H1 (cell line): ENCODE measurements at regions not wholly inside any gene's neighbourhood (a gene's known extent, or its start where the extent isn't known, plus 50 kb on each side); places are given as distances from the start of the nearest gene placed in this dataset.

ENCODE experiments used
- CTCF ChIA-PET: fragments of 300-600 bp; sonication (Branson Sonifier 250); formaldehyde crosslinking; loops from one replicate; lab custom pipeline; 2021; ENCODE audit not compliant: partially characterized antibody; lab: Charles Lee
- POLR2A ChIA-PET: fragments of 300-600 bp; sonication (Branson Sonifier 250); formaldehyde crosslinking; loops from one replicate; lab custom pipeline; 2021; ENCODE audit warnings: inconsistent platforms; ENCODE audit not compliant: partially characterized antibody; lab: Charles Lee
- DNase-seq, 2 experiments: peaks; one replicate each; pipeline versions ENCODE4 v3.0.0 to v3.0.0-alpha.2; 2010 to 2022; ENCODE audit warnings: low spot score in 2 of 2, low read depth in 1 of 2, mixed read lengths in 1 of 2
- FAIRE-seq: peaks from 2 replicates; lab custom pipeline; 2011; peaks lifted over from hg19 to GRCh38; lab: Jason Lieb, UNC
- H2AFZ ChIP-seq: 2 replicates; pipeline ENCODE4 v1.8.1; 2012; ENCODE audit warnings: low read length, inconsistent platforms
- H2AK5ac ChIP-seq: 2 replicates; pipeline ENCODE4 v1.6.1; 2013; ENCODE audit warnings: low read depth, low read length
- H2BK120ac ChIP-seq: replicated peaks from 2 replicates; pipeline ENCODE3; 2013; ENCODE audit warnings: low read depth, low read length, inconsistent platforms
- H2BK12ac ChIP-seq: 2 replicates; pipeline ENCODE4 v1.6.1; 2013; ENCODE audit warnings: low read depth, low read length
- H2BK15ac ChIP-seq: 2 replicates; pipeline ENCODE4 v1.6.1; 2013; ENCODE audit warnings: low read length
- H2BK20ac ChIP-seq: 2 replicates; pipeline ENCODE4 v1.6.1; 2013; ENCODE audit warnings: low read length
- H2BK5ac ChIP-seq: 2 replicates; pipeline ENCODE4 v1.6.1; 2013; ENCODE audit warnings: low read depth, low read length
- H3K14ac ChIP-seq: 2 replicates; pipeline ENCODE4 v1.6.1; 2013; ENCODE audit warnings: inconsistent platforms; ENCODE audit not compliant: insufficient read length
- H3K18ac ChIP-seq: 2 replicates; pipeline ENCODE4 v1.6.1; 2013; ENCODE audit warnings: low read length; ENCODE audit errors: extremely low read depth
- H3K23ac ChIP-seq: 2 replicates; pipeline ENCODE4 v1.6.1; 2013; ENCODE audit warnings: inconsistent platforms; ENCODE audit not compliant: insufficient read length
- H3K23me2 ChIP-seq: 2 replicates; pipeline ENCODE4 v1.6.1; 2013; ENCODE audit warnings: low read depth, low read length
- H3K27ac ChIP-seq: 2 replicates; pipeline ENCODE4 v1.6.1; 2011; ENCODE audit warnings: low read depth, low read length, inconsistent platforms
- H3K27me3 ChIP-seq, 4 experiments: replicated peaks in 1 of 4; 1 replicate in 1 of 4; 2 replicates in 3 of 4; pipeline versions ENCODE4 v1.6.1 to v1.8.1; 2011 to 2013; ENCODE audit warnings: low read length in 3 of 4, mild to moderate bottlenecking in 3 of 4, inconsistent platforms in 2 of 4, mixed read lengths in 2 of 4, moderate library complexity in 1 of 4; ENCODE audit not compliant: control insufficient read depth in 3 of 4, insufficient read depth in 3 of 4; ENCODE audit errors: extremely low read depth in 1 of 4
- H3K36me3 ChIP-seq, 4 experiments: 2 replicates each; pipeline versions ENCODE4 v1.6.1 to v1.8.1; 2011 to 2013; ENCODE audit warnings: mild to moderate bottlenecking in 4 of 4, low read length in 3 of 4, moderate library complexity in 2 of 4, control low read depth in 1 of 4, inconsistent platforms in 1 of 4; ENCODE audit not compliant: insufficient read depth in 4 of 4, control insufficient read depth in 2 of 4
- H3K4ac ChIP-seq: replicated peaks from 2 replicates; pipeline ENCODE3; 2013; ENCODE audit warnings: low read length, low read depth, mixed read lengths, inconsistent platforms; ENCODE audit not compliant: insufficient read length
- H3K4me1 ChIP-seq, 4 experiments: replicated peaks in 1 of 4; 1 replicate in 1 of 4; 2 replicates in 3 of 4; pipeline versions ENCODE4 v1.6.1 to v1.8.1; 2011 to 2013; ENCODE audit warnings: low read length in 3 of 4, inconsistent platforms in 2 of 4, mixed read lengths in 1 of 4; ENCODE audit not compliant: insufficient read depth in 4 of 4, control insufficient read depth in 3 of 4
- H3K4me2 ChIP-seq, 2 experiments: 2 replicates each; pipeline versions ENCODE4 v1.6.1 to v1.8.1; 2011 to 2013; ENCODE audit warnings: low read depth in 2 of 2, low read length in 2 of 2, control low read depth in 1 of 2, inconsistent platforms in 1 of 2, mild to moderate bottlenecking in 1 of 2; ENCODE audit not compliant: insufficient read depth in 1 of 2
- H3K4me3 ChIP-seq, 4 experiments: fragments of 200-600, 300-600 bp in 1 of 4; sonication (generic), shearing (Covaris generic), sonication (Bioruptor Twin) in 1 of 4; 2 replicates each; pipeline versions ENCODE4 v1.5.1 to v1.8.1; 2011 to 2016; ENCODE audit warnings: low read length in 4 of 4, low read depth in 3 of 4, control low read depth in 2 of 4, inconsistent platforms in 2 of 4, mild to moderate bottlenecking in 2 of 4, mixed read lengths in 1 of 4, moderate library complexity in 1 of 4; ENCODE audit not compliant: insufficient read depth in 2 of 4; ENCODE audit errors: extremely low read depth in 1 of 4
- H3K56ac ChIP-seq: replicated peaks from 2 replicates; pipeline ENCODE3; 2013; ENCODE audit warnings: low read depth, mild to moderate bottlenecking, mixed read lengths, low read length, inconsistent platforms; ENCODE audit not compliant: insufficient read length
- H3K79me1 ChIP-seq: 2 replicates; pipeline ENCODE4 v1.6.1; 2013; ENCODE audit warnings: low read depth, low read length, control low read depth
- H3K79me2 ChIP-seq, 2 experiments: 2 replicates each; pipeline versions ENCODE4 v1.6.1 to v1.8.1; 2012 to 2013; ENCODE audit warnings: low read length in 2 of 2, mild to moderate bottlenecking in 2 of 2, inconsistent platforms in 1 of 2; ENCODE audit not compliant: insufficient read depth in 2 of 2, control insufficient read depth in 1 of 2
- H3K9ac ChIP-seq, 4 experiments: replicated peaks in 1 of 4; 1 replicate in 1 of 4; 2 replicates in 3 of 4; pipeline versions ENCODE4 v1.6.1 to v1.8.1; 2011 to 2013; ENCODE audit warnings: low read depth in 3 of 4, low read length in 3 of 4, control low read depth in 2 of 4, mild to moderate bottlenecking in 2 of 4, moderate library complexity in 2 of 4, inconsistent platforms in 1 of 4; ENCODE audit errors: extremely low read depth in 1 of 4
- H3K9me3 ChIP-seq, 2 experiments: 2 replicates each; pipeline versions ENCODE4 v1.6.1 to v1.8.1; 2012 to 2013; ENCODE audit warnings: mild to moderate bottlenecking in 2 of 2, moderate library complexity in 2 of 2, control low read depth in 1 of 2, inconsistent platforms in 1 of 2, low read depth in 1 of 2, low read length in 1 of 2, mixed read lengths in 1 of 2; ENCODE audit not compliant: insufficient read depth in 2 of 2
- H4K20me1 ChIP-seq, 2 experiments: replicated peaks in 1 of 2; 2 replicates each; pipeline versions ENCODE3 to v1.8.1; 2011 to 2013; ENCODE audit warnings: inconsistent platforms in 2 of 2, low read length in 2 of 2, mild to moderate bottlenecking in 1 of 2; ENCODE audit not compliant: insufficient read depth in 2 of 2, control insufficient read depth in 1 of 2
- H4K5ac ChIP-seq: 2 replicates; pipeline ENCODE4 v1.6.1; 2013; ENCODE audit warnings: low read length, low read depth, mixed read lengths, inconsistent platforms; ENCODE audit not compliant: insufficient read length
- H4K8ac ChIP-seq: 2 replicates; pipeline ENCODE4 v1.8.0; 2013; ENCODE audit warnings: mild to moderate bottlenecking, moderate library complexity, low read length, inconsistent platforms; ENCODE audit not compliant: insufficient read depth; ENCODE audit errors: extremely low read depth
- H4K91ac ChIP-seq: replicated peaks from 2 replicates; pipeline ENCODE3; 2013; ENCODE audit warnings: low read length, mixed read lengths, inconsistent platforms; ENCODE audit not compliant: insufficient read length
- SIX5 ChIP-seq: IDR thresholded peaks from 2 replicates; pipeline ENCODE4 v1.6.1; 2011; ENCODE audit warnings: mild to moderate bottlenecking, low read depth, low read length
- YY1 ChIP-seq: IDR thresholded peaks from 2 replicates; pipeline ENCODE4 v1.6.1; 2011; ENCODE audit warnings: low read depth, mild to moderate bottlenecking, low read length
- WGBS, 2 experiments: shearing (Covaris generic) in 1 of 2; methylation state at CpG; one replicate each; pipeline versions ENCODE4 v1.1.6 to v1.1.7; 2013 to 2015; ENCODE audit warnings: low lambda C conversion rate in 2 of 2, mixed read lengths in 2 of 2, inconsistent platforms in 1 of 2, low coverage in 1 of 2, missing lambda C conversion rate in 1 of 2; ENCODE audit not compliant: insufficient replicate concordance in 2 of 2, insufficient coverage in 1 of 2, insufficient read length in 1 of 2; ENCODE audit errors: extremely low coverage in 1 of 2, missing lambda C conversion rate in 1 of 2; 5-methylcytosine and 5-hydroxymethylcytosine counted together

GRCh38 chr6:84882768-84883766 lies 118.7 kb upstream of the TBX18 start:
- no peak overlapping the region for H3K14ac ChIP-seq
- H3K79me1 ChIP-seq = no peaks in the 10 kb centered on the region
- WGBS, 2 experiments = 94% methylated on average over 10 of the region's 10 CpGs; no CpG with 5 or more reads in 1 of the 2 experiments
- H3K4me1 ChIP-seq = no peaks in the 10 kb centered on the region
- no peak overlapping the region for H4K5ac ChIP-seq
- no peak overlapping the region for H3K9ac ChIP-seq
- no peak overlapping the region for H3K56ac ChIP-seq
- POLR2A ChIA-PET = no interaction called here
- H3K4me2 ChIP-seq = no peak overlapping the region
- H2BK120ac ChIP-seq = no peak overlapping the region
- no peak overlapping the region for H4K8ac ChIP-seq
- no peak overlapping the region for H3K18ac ChIP-seq
- H3K79me2 ChIP-seq = no peaks in the 10 kb centered on the region
- H3K23ac ChIP-seq = no peak overlapping the region
- no peak for DNase-seq
- H2AK5ac ChIP-seq = no peak overlapping the region
- H4K91ac ChIP-seq = no peak overlapping the region
- no peaks in the 10 kb centered on the region for H4K20me1 ChIP-seq
- no peak overlapping the region for H2BK15ac ChIP-seq
- H3K27ac ChIP-seq = no peak overlapping the region
- CTCF ChIA-PET = no interaction called here
- no peak for FAIRE-seq
- H3K36me3 ChIP-seq = no peaks in the 10 kb centered on the region
- H3K27me3 ChIP-seq = no peaks in the 10 kb centered on the region
- no peak overlapping the region for H2BK20ac ChIP-seq
- no peak overlapping the region for H2BK5ac ChIP-seq
- no peaks in the 10 kb centered on the region for H3K23me2 ChIP-seq
- H2BK12ac ChIP-seq = no peak overlapping the region
- no peak overlapping the region for H3K4ac ChIP-seq
- H2AFZ ChIP-seq = no peak overlapping the region
- no peak overlapping the region for H3K4me3 ChIP-seq
- H3K9me3 ChIP-seq = no peaks in the 10 kb centered on the region
- no peak for TF ChIP-seq SIX5
- no peak for TF ChIP-seq YY1
